ENCODE measurements at regions not wholly inside any gene's neighbourhood (a gene's known extent, or its start where the extent isn't known, plus 50 kb on each side); places are given as distances from the start of the nearest gene placed in this dataset.

DNA sequence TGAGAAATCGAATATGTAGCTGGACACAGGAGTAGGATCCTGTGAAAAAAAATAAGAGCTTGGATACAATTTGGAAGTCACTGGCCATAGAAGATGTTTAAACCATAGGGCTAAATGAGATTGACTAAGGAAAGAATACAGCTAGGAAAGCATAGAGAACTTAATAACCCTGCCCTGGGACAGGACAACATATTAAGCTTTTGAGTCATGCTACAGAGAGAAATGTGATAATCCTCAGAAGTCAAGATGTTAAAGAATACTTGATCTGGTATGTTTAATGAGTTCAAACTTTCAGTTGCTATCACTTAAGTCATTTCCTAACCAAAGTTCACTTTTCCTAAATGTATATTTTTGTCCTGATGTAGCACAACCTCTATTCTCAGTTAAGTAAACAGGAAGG lies 154.6 kb upstream of the TSHZ2 start:
- Histone ChIP-seq H3K9me3 (ENCODE audit: control insufficient read depth, insufficient read depth, low read length) (peaks cover 3% of the 10 kb centered on the region; the same call in 1 of the 2 replicates), H2AK9ac (replicated peaks; ENCODE audit: low read depth, low read length, poor library complexity) (no peak overlapping the region), H2BK15ac (ENCODE audit: low read depth, low read length) (no peak overlapping the region), H3K79me1 (ENCODE audit: low read depth in 1 of 2, low read length in 2 of 2) (no peaks in the 10 kb centered on the region), H3K18ac (ENCODE audit: low read depth, low read length) (no peak overlapping the region), H2AFZ (replicated peaks; ENCODE audit: low read length, poor library complexity) (no peak overlapping the region), H3K56ac (ENCODE audit: extremely low read depth, insufficient read depth, low read length) (no peak overlapping the region), H3K23ac (ENCODE audit: low read depth, low read length) (no peak overlapping the region), H3K36me3 (ENCODE audit: control insufficient read depth, insufficient read depth, low read length) (no peaks in the 10 kb centered on the region), H3K27ac (ENCODE audit: insufficient read depth, low read length) (no peak overlapping the region), H2BK20ac (ENCODE audit: low read depth, low read length) (no peak overlapping the region), H3K27me3 (ENCODE audit: control insufficient read depth, insufficient read depth, low read length) (no peaks in the 10 kb centered on the region), H3K9ac (ENCODE audit: low read depth, low read length) (no peak overlapping the region), H4K8ac (ENCODE audit: low read depth in 2 of 2, low read length in 2 of 2) (no peak overlapping the region), H2BK5ac (ENCODE audit: low read depth, low read length, poor library complexity, severe bottlenecking) (no peak overlapping the region), H4K91ac (ENCODE audit: insufficient read depth, low read depth, low read length) (no peak overlapping the region), H4K20me1 (ENCODE audit: insufficient read depth, low read length) (no peaks in the 10 kb centered on the region), H3K4me1 (ENCODE audit: control insufficient read depth, insufficient read depth, low read length) (no peaks in the 10 kb centered on the region), H3K4me2 (ENCODE audit: low read depth, low read length) (no peak overlapping the region), H2BK120ac (ENCODE audit: low read depth, low read length) (no peak overlapping the region), H3K9me1 (ENCODE audit: insufficient read depth, low read length) (no peaks in the 10 kb centered on the region), H3K14ac (replicated peaks; ENCODE audit: low read depth, low read length) (no peak overlapping the region), H3K4ac (ENCODE audit: low read depth, low read length) (no peak overlapping the region), H2AK5ac (ENCODE audit: low read depth, low read length) (no peak overlapping the region), H3K4me3 (ENCODE audit: insufficient read depth, low read depth, low read length) (no peak overlapping the region), H4K5ac (ENCODE audit: low read depth, low read length) (no peak overlapping the region)
- 29% methylated on average over 1 of the region's 1 CpG; no CpG with 5 or more reads in 1 of the 2 experiments for WGBS, 2 experiments (ENCODE audit: extremely low coverage in 2 of 2, insufficient read length in 1 of 2)
- CTCF ChIA-PET: no interaction called here
- in situ Hi-C loops (cut with MboI; ENCODE audit: low sequenced_read_pairs): no loop called here
- BruUV-seq (replicated peaks): no TSS peak
- TF ChIP-seq MAZ (IDR thresholded peaks at IDR 0.05; ENCODE audit: borderline replicate concordance, low read depth, low read length) (no peak), BHLHE40 (IDR thresholded peaks at IDR 0.05; ENCODE audit: low read depth, low read length) (no peak), RAD21 (IDR thresholded peaks at IDR 0.05; ENCODE audit: low read length) (no peak)
- intact Hi-C loops (cut with micrococcal nuclease): no loop called here
- ATAC-seq (ENCODE audit: low read depth) (no peak), DNase-seq (no peak)
- dilution Hi-C loops (cut with HindIII; ENCODE audit: low sequenced_read_pairs, unreplicated experiment): no loop called here
- POLR2A ChIA-PET (ENCODE audit: unreplicated experiment): no interaction called here

Data from IMR-90 (cell line).